Activated T-cell treated with anti-CD3 and anti-CD28 coated beads for 1 hour (primary cell): ENCODE measurements at regions not wholly inside any gene's neighbourhood (a gene's known extent, or its start where the extent isn't known, plus 50 kb on each side); places are given as distances from the start of the nearest gene placed in this dataset.

Experiments
- DNase-seq: peaks from one replicate; pipeline ENCODE4 v3.0.0-alpha.2; 2020; ENCODE audit warnings: low read depth

GRCh38 chr20:22504829-22505377 lies 79.5 kb downstream of the FOXA2 start:
- no peak for DNase-seq

GRCh38 chr20:22503577-22503976 lies 80.8 kb downstream of the FOXA2 start:
- no peak for DNase-seq

GRCh38 chr20:22502731-22503191 lies 81.6 kb downstream of the FOXA2 start:
- no peak for DNase-seq

- DNase-seq: no peak
Measured at GRCh38 chr20:22501566-22502344, 82.6 kb downstream of the FOXA2 start.

- DNase-seq: no peak
Measured at GRCh38 chr20:22501034-22501433, 83.3 kb downstream of the FOXA2 start.

GRCh38 chr20:22499515-22500166 lies 84.7 kb downstream of the FOXA2 start:
- no peak for DNase-seq

GRCh38 chr20:22496817-22497216 lies 87.6 kb downstream of the FOXA2 start:
- DNase-seq: no peak

GRCh38 chr20:22495789-22496188 lies 88.6 kb downstream of the FOXA2 start:
- DNase-seq: no peak

GRCh38 chr20:22495172-22495571 lies 89.2 kb downstream of the FOXA2 start:
- DNase-seq: no peak

GRCh38 chr20:22492497-22492896 lies 91.9 kb downstream of the FOXA2 start:
- DNase-seq: no peak

GRCh38 chr20:22491194-22491505 lies 93.2 kb downstream of the FOXA2 start:
- DNase-seq: no peak

GRCh38 chr20:22490287-22491193 lies 93.8 kb downstream of the FOXA2 start:
- DNase-seq: no peak

- no peak for DNase-seq
Measured at GRCh38 chr20:22489626-22490286, 94.6 kb downstream of the FOXA2 start.

- no peak for DNase-seq
Measured at GRCh38 chr20:22480336-22480735, 104.0 kb downstream of the FOXA2 start.

GRCh38 chr20:22475662-22476061 lies 108.7 kb downstream of the FOXA2 start:
- no peak for DNase-seq

- no peak for DNase-seq
Measured at GRCh38 chr20:22474224-22474623, 110.1 kb downstream of the FOXA2 start.

- no peak for DNase-seq
Measured at GRCh38 chr20:22473293-22473692, 111.1 kb downstream of the FOXA2 start.

- DNase-seq: no peak
Measured at GRCh38 chr20:22472447-22473100, 111.8 kb downstream of the FOXA2 start.

- no peak for DNase-seq
Measured at GRCh38 chr20:22471156-22471836, 113.1 kb downstream of the FOXA2 start.

GRCh38 chr20:22470620-22471026 lies 113.7 kb downstream of the FOXA2 start:
- DNase-seq: no peak
